ENCODE measurements at regions not wholly inside any gene's neighbourhood (a gene's known extent, or its start where the extent isn't known, plus 50 kb on each side); places are given as distances from the start of the nearest gene placed in this dataset.

GRCh38 chr18:67980241-67980640, 463.7 kb upstream of the DSEL start:
- no peak for DNase-seq (ENCODE audit: low read depth)

GRCh38 chr18:67977067-67977616, 460.6 kb upstream of the DSEL start:
- DNase-seq (ENCODE audit: low read depth) = no peak

GRCh38 chr18:67973916-67974315, 457.4 kb upstream of the DSEL start:
- no peak for DNase-seq (ENCODE audit: low read depth)

GRCh38 chr18:67969458-67969857, 452.9 kb upstream of the DSEL start:
- no peak for DNase-seq (ENCODE audit: low read depth)

- no peak for DNase-seq (ENCODE audit: low read depth)
These were observed 449.7 kb upstream of the DSEL start for GRCh38 chr18:67966224-67966623.

GRCh38 chr18:67964462-67964861, 447.9 kb upstream of the DSEL start:
- DNase-seq (ENCODE audit: low read depth) = no peak

GRCh38 chr18:67961701-67962440, 445.4 kb upstream of the DSEL start:
- DNase-seq (ENCODE audit: low read depth) = no peak

- DNase-seq (ENCODE audit: low read depth) = no peak
These were observed 441.2 kb upstream of the DSEL start for GRCh38 chr18:67957684-67958083.

GRCh38 chr18:67954594-67954993, 438.1 kb upstream of the DSEL start:
- DNase-seq (ENCODE audit: low read depth) = no peak

GRCh38 chr18:67951137-67951536, 434.6 kb upstream of the DSEL start:
- DNase-seq (ENCODE audit: low read depth) = no peak

- no peak for DNase-seq (ENCODE audit: low read depth)
These were observed 422.1 kb upstream of the DSEL start for GRCh38 chr18:67938660-67939059.

- no peak for DNase-seq (ENCODE audit: low read depth)
These were observed 419.1 kb upstream of the DSEL start for GRCh38 chr18:67935638-67936037.

GRCh38 chr18:67933271-67933670, 416.8 kb upstream of the DSEL start:
- DNase-seq (ENCODE audit: low read depth) = no peak

- no peak for DNase-seq (ENCODE audit: low read depth)
These were observed 415.8 kb upstream of the DSEL start for GRCh38 chr18:67932271-67932670.

GRCh38 chr18:67926929-67927864, 410.7 kb upstream of the DSEL start:
- DNase-seq (ENCODE audit: low read depth) = no peak

GRCh38 chr18:67924656-67925055, 408.1 kb upstream of the DSEL start:
- no peak for DNase-seq (ENCODE audit: low read depth)

- DNase-seq (ENCODE audit: low read depth) = no peak
These were observed 402.8 kb upstream of the DSEL start for GRCh38 chr18:67919316-67919715.

- DNase-seq (ENCODE audit: low read depth) = no peak
These were observed 399.6 kb upstream of the DSEL start for GRCh38 chr18:67916097-67916496.

- no peak for DNase-seq (ENCODE audit: low read depth)
These were observed 396.5 kb upstream of the DSEL start for GRCh38 chr18:67913040-67913439.

GRCh38 chr18:67901573-67901972, 385.1 kb upstream of the DSEL start:
- no peak for DNase-seq (ENCODE audit: low read depth)

- DNase-seq (ENCODE audit: low read depth) = no peak
These were observed 379.9 kb upstream of the DSEL start for GRCh38 chr18:67896451-67896850.

- DNase-seq (ENCODE audit: low read depth) = no peak
These were observed 377.4 kb upstream of the DSEL start for GRCh38 chr18:67893916-67894315.

- DNase-seq (ENCODE audit: low read depth) = no peak
These were observed 360.4 kb upstream of the DSEL start for GRCh38 chr18:67876871-67877270.

Data from forelimb muscle (tissue), 1 donor.